GM21825 (cell line): ENCODE measurements at regions not wholly inside any gene's neighbourhood (a gene's known extent, or its start where the extent isn't known, plus 50 kb on each side); places are given as distances from the start of the nearest gene placed in this dataset.

Experiments used
- ATAC-seq: cut with Tn5 transposase; IDR thresholded peaks from one replicate; pipeline ENCODE4 v1.9.1; 2021; ENCODE audit warnings: mild to moderate bottlenecking, moderate library complexity; ENCODE audit not compliant: unreplicated experiment

DNA sequence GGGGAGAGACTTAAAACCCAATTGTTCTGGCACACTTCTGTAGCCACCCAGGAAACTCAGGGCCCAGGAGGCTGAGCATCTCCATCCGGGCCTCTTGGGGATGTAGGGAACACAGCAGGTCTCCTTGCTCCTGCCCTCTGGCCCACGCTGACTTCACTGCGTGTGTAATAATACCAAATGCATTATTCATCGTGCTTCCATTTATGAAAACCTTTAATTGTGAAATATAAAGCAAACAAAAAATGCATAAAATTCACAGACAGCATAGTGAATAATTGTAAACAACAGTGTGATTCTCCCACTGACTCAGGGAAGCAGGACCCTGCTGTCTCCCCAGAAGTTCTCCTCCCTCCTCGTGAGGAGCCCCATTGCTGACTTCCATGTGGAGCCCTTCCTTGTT lies 70.3 kb upstream of the SHH start:
- no peak for ATAC-seq

GRCh38 chr7:155881471-155882350 lies 69.4 kb upstream of the SHH start:
- no peak for ATAC-seq

- no peak for ATAC-seq
Observed at GRCh38 chr7:155880721-155881120, 68.5 kb upstream of the SHH start.

- ATAC-seq = no peak
Observed at GRCh38 chr7:155879592-155879991, 67.3 kb upstream of the SHH start.

DNA sequence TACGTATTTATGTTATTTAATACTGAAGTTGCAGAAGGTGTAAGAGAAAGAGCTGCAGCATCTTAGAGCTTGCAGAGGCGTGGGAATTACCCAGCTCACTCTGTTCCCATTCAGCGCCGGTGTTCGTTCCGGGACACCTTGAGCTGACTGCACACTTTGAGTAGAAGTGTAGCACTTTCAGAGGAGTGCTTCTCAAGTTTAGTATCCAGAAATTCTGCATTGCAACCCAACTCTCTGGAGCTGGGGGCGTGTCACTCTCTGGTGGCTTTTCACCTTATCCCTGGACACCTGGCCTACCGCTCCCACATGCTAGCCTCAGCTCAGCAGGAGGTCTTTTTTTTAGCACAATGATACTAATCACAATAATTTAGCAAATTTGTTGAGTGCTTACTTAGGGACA lies 66.4 kb upstream of the SHH start:
- no peak for ATAC-seq

GRCh38 chr7:155878250-155878649 lies 66.0 kb upstream of the SHH start:
- ATAC-seq = no peak

DNA sequence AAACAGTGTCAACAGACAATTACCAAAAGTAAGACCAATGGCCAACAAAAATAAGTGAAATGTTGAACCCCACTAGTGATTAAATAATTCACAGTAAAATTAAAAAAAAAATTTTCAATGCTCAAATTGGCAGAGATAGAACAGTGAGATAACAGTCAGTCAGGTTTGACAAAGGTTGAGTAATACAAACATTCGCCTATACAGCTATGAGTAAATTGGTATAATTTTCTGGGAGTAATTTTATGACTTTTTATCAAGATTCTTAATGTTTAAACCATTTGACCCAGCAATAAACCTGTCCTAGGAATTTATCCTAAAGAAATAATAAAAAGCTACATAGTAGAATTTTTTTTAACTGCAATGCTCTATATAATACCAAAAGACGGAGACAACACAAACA lies 64.9 kb upstream of the SHH start:
- no peak for ATAC-seq

- no peak for ATAC-seq
Observed at GRCh38 chr7:155874411-155874810, 62.1 kb upstream of the SHH start.

- ATAC-seq = no peak
Observed at GRCh38 chr7:155874010-155874409, 61.7 kb upstream of the SHH start.

- ATAC-seq = no peak
Observed at GRCh38 chr7:155872678-155873369, 60.6 kb upstream of the SHH start.

DNA sequence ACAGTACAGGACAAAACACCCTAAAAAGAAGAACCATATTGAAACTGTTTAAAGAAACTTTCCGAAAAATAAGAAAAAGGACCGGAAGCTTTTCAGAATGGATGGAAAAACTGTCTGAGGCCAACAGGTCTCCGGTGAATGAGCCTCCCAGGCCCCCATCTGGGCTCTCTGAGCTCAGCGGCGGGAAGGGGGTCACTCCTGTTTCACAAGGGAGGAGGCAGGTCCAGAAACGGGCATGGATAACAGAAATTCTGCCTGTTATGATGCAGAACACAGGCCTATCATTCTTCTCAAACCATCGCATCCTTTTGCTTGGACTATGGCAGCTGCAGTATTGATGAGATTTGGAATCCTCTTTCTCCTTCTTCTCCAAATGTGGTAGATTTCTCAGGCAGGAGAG lies 58.9 kb upstream of the SHH start:
- ATAC-seq = no peak

- no peak for ATAC-seq
Observed at GRCh38 chr7:155870334-155871180, 58.3 kb upstream of the SHH start.

DNA sequence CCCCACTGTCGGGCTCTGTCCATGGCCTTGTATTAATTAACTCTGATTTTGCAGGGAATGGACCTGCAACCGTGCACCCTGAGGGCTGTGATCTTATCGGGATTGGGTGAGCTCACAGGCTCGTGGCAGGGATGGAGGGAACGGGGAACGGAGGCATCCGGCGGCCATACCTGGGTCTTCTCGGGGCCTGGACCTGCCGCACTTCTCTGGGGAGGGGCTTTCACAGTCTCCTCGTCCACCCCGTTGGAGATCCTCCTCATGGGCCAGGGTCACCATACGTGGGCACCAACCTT lies 57.5 kb upstream of the SHH start:
- ATAC-seq = no peak

DNA sequence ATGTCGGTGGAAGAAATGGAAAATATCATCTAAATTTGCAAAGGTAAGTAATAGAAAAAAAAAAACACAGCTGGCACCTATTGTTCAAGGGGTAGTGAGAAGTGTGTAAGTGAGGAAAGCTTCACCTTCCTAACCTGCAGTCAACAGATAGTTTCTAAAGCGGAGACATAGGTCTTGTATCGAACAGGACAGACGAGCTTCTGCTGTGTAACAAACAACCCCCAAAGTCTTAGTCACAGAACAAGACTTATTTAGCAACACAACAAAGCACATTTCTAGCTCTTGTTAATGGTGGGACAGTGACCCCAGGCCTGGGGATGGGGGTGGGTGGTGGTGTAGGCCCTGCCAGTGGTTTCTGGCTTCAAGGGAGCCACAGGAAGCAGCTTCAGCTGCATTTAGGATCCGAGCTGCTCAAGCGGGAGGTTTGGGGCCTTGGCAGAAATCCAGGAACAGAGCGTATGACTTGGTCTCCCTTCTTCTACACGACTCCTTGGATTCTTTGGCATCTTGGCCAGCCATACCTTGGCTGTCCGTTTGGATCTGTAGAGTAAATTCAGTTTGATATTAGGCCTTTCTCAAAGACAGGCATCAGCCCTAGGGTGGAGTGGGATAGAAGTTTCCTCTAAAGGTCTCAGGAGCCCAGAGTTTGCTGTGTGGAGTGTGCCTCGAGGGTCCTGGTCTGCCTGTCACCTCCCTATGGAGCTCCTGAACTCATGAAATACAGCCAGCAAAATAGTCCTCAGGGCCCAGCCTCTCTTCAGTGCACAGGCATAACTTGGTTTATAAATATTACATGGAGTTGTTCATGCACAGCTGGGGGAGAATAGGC lies 56.9 kb upstream of the SHH start:
- no peak for ATAC-seq

DNA sequence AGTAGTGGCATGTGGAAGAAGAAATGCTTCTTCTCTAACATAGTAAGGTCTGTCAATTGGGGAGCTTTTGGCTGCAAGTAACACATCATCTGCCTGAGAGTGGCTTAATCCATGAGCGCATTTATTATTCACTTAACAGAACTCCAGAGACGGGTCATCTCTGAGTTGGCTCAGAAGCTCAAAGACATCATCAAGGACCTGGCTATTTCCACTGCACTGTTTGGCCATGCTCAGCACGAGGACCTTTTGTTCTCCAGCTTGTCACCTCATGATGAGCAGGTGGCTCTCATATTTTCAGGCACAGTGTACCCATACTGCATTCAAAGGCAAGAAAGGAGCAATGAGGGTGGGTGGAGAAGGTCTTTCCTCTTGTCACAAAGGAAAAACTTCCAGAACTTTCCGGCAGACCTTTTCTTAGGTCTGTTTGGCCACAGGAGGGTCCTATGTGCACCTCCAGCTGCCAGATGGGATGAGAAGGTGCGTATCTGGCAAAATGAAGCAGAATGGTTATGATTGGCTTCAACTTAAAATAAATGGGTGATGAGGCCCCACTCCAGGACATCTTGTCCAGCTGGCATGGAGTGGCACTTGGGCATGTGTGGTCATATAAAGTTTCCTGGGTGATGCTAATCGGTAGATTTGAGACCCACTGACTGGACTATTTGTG lies 55.6 kb upstream of the SHH start:
- no peak for ATAC-seq

DNA sequence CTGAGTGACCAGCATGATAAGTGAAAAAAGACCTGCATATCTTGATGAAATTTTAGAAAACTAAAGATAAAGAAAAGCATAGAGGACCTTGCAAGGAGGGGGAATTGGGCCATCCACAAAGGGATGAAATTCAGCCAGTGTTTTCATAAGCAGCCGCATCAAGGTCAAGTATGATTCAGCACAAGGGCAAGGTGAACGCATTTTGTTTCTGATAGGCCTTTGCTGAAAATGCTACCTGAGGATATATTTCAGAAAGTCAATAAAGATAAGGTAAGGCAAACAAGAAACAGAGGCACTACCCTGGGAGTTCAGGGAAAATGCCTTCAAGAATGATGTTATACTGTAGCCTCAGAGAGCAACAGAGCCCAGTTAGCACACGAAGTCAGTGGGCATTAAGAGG lies 55.0 kb upstream of the SHH start:
- no peak for ATAC-seq

DNA sequence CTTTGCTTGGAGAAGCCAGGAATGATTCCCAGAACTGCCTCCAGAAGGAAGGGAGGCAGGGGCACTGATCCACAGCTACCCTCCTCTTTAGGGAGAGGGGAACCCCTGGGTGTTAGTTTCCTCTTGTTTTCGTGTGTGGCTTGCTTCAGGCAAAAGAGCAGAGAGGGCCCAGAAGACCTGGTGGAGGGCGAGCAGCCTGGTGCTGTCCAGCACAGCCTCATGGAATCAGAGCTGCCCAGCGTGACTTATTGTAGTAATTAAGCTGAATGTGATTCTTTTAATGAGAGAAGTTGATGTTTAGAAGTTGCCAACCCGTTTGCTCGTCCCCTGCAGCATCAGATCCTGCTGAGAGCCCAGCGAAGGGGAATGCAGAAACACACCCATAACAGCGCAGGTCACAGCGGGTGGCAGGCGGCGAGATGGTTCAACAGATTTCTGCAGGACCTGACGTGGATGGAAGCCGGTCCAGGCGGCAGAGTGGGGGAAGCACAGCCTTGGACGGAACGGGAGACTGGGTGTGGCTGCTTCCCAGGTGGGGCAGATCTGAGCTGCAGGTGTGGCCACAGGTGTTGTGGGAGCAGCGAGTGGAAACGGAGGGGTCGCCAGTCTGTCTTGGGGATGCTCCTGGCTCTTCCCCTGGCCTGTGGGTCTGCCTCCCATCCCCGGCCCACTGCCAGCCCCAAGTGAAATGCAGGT lies 53.7 kb upstream of the SHH start:
- no peak for ATAC-seq

DNA sequence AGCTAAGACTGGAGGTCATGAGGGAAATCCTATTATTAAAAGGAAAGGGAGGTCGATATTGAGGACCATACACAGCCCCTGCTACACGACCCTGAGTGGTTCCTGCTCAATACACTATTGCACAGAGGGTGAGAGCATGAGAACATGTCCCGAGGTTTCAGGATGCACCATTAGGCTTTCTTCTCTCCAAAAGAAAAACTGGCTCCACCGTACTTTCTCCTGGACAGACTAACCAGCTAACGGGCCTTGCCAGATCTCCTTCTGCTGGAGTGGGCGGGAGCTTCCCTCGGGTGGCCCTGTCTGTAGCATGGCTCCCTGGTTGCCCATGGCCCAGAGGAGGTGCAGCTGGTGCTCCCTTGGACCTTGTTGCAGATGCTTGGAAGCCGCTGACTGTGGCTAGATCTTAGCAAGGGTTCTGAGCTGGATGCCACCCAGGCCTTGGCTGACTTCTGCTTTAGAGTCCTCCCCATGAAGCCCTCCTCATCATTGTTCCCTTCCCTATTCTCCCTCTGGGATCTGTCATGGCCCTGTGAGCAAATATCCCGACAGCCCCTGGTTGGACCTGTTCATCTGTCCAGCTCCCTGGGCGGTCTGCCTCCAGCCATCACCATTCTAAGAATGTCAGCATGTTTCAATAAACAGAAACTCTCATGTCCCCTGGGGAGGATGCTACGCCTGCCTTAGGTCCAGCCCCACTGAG lies 52.9 kb upstream of the SHH start:
- no peak for ATAC-seq
